ENCODE measurements at regions not wholly inside any gene's neighbourhood (a gene's known extent, or its start where the extent isn't known, plus 50 kb on each side); places are given as distances from the start of the nearest gene placed in this dataset. TPM values are rescaled to one million over a fixed set of nuclear protein-coding genes. Genes with fewer than 3 reads are reported as not detected.

DNA sequence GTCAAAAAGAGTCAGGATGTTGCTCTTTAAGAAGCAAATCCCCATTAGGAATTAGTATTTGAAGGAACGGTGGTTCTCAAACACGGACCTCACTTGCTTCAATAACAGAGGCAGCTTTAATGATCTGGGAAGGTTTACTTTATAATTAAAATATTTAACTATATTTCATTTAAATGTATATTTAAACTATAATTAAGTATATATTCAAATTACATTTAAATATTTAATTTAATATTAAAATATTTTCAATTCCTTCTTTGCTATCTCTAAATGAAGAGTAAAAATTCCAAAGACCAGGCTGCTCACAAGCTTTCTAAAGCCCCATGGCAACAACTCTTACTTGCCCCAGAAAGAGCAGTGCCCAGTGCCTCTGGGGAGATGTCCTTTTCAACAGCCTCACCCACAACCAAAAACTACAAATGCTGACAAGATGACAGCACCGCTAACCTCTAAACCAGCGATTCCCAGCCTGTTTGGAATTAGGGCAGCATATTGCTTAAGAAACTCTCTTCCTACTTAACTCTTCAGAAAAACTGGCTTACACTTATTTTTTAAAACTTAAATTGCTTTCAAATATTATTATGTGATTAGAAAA lies 62.9 kb upstream of the POU3F3 start:
- TF ChIP-seq, protein P1, sequence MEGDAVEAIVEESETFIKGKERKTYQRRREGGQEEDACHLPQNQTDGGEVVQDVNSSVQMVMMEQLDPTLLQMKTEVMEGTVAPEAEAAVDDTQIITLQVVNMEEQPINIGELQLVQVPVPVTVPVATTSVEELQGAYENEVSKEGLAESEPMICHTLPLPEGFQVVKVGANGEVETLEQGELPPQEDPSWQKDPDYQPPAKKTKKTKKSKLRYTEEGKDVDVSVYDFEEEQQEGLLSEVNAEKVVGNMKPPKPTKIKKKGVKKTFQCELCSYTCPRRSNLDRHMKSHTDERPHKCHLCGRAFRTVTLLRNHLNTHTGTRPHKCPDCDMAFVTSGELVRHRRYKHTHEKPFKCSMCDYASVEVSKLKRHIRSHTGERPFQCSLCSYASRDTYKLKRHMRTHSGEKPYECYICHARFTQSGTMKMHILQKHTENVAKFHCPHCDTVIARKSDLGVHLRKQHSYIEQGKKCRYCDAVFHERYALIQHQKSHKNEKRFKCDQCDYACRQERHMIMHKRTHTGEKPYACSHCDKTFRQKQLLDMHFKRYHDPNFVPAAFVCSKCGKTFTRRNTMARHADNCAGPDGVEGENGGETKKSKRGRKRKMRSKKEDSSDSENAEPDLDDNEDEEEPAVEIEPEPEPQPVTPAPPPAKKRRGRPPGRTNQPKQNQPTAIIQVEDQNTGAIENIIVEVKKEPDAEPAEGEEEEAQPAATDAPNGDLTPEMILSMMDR (IDR thresholded peaks at IDR 0.05; ENCODE audit: control extremely low read depth, extremely low read depth), result no peak
- H3K27ac ChIP-seq (ENCODE audit: low read depth in 1 of 2, low read length in 1 of 2), result no peak overlapping the region
- 82 to 93% methylated on average over 4 of the region's 4 CpGs for WGBS, 2 donors
- no peak overlapping the region for H3K4me3 ChIP-seq
- H3K9me3 ChIP-seq (ENCODE audit: control insufficient read depth in 4 of 4, insufficient read depth in 3 of 4, low read length in 3 of 4), result peaks cover 0 to 3% (median 0%) of the 10 kb centered on the region in 4 donors
- peaks cover 0 to 7% (median 0%) of the 10 kb centered on the region in 3 donors for H3K27me3 ChIP-seq (ENCODE audit: control insufficient read depth in 3 of 3, insufficient read depth in 3 of 3, low read length in 2 of 3)
- DNase-seq (no peak), ATAC-seq (ENCODE audit: insufficient read depth, low FRiP score) (no peak)
- no peaks in the 10 kb centered on the region for H3K4me1 ChIP-seq (ENCODE audit: control insufficient read depth in 5 of 5, insufficient read depth in 5 of 5, low read length in 5 of 5)
- H3K36me3 ChIP-seq (ENCODE audit: control insufficient read depth in 4 of 4, insufficient read depth in 4 of 4, low read length in 4 of 4), result no peaks in the 10 kb centered on the region
- H3K9ac ChIP-seq (ENCODE audit: insufficient read depth in 1 of 2, low read length in 2 of 2), result no peak overlapping the region

DNA sequence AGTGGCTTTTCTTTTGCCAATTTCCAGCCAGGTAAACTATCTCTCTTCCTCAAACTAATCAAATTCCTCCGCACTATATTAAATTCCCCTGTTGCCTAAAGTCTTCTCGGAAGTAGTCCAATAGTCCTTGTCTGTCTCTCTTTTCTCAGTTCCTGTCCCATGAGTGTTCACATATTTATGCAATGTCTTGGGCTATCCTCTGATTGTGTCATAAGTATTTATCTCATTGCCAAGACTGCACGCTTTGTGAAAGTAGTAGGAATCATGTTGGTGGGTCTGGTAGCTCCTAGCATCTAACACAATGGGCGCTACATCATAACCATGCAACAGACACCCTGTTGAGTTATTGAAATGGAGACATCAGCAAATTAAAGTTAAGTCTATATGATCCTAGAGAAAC lies 59.9 kb upstream of the POU3F3 start:
- no peaks in the 10 kb centered on the region for H3K4me1 ChIP-seq (ENCODE audit: control insufficient read depth in 5 of 5, insufficient read depth in 5 of 5, low read length in 5 of 5)
- TF ChIP-seq, protein P1 (IDR thresholded peaks at IDR 0.05; ENCODE audit: control extremely low read depth, extremely low read depth), result no peak
- H3K9me3 ChIP-seq (ENCODE audit: control insufficient read depth in 4 of 4, insufficient read depth in 3 of 4, low read length in 3 of 4), result peaks cover 0 to 3% (median 0%) of the 10 kb centered on the region in 4 donors
- no peak overlapping the region for H3K4me3 ChIP-seq
- H3K36me3 ChIP-seq (ENCODE audit: control insufficient read depth in 4 of 4, insufficient read depth in 4 of 4, low read length in 4 of 4), result no peaks in the 10 kb centered on the region
- ATAC-seq (ENCODE audit: insufficient read depth, low FRiP score), result no peak
- H3K27me3 ChIP-seq (ENCODE audit: control insufficient read depth in 3 of 3, insufficient read depth in 3 of 3, low read length in 2 of 3), result no peaks in the 10 kb centered on the region
- no peak overlapping the region for H3K9ac ChIP-seq (ENCODE audit: insufficient read depth in 1 of 2, low read length in 2 of 2)
- H3K27ac ChIP-seq (ENCODE audit: low read depth in 1 of 2, low read length in 1 of 2), result no peak overlapping the region
- 71 to 79% methylated on average over 4 of the region's 4 CpGs for WGBS, 2 donors
- DNase-seq, result no peak

DNA sequence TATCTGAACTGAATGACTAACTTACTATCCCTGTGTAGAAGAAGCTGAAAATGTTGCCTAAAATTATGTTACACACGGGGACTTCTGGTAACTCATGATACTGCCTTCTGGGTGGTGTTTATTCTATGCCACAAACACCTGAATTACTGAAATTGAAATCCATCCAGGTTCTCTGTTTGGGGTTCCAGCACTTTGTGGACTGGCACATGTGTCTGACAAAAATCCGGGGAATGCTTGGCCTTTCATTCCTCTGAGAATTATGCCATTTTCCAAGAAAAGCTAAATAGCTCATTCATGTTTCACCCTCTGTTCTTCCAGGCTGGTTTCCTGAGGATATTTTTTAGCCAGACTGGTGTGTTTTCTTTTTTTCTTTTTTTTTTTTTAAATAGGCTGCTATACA lies 59.5 kb upstream of the POU3F3 start:
- no peaks in the 10 kb centered on the region for H3K27me3 ChIP-seq (ENCODE audit: control insufficient read depth in 3 of 3, insufficient read depth in 3 of 3, low read length in 2 of 3)
- WGBS, 2 donors, result 78 to 84% methylated on average over 2 of the region's 2 CpGs
- H3K4me1 ChIP-seq (ENCODE audit: control insufficient read depth in 5 of 5, insufficient read depth in 5 of 5, low read length in 5 of 5), result no peaks in the 10 kb centered on the region
- TF ChIP-seq, protein P1 (IDR thresholded peaks at IDR 0.05; ENCODE audit: control extremely low read depth, extremely low read depth), result no peak
- no peaks in the 10 kb centered on the region for H3K36me3 ChIP-seq (ENCODE audit: control insufficient read depth in 4 of 4, insufficient read depth in 4 of 4, low read length in 4 of 4)
- no peak overlapping the region for H3K4me3 ChIP-seq
- ATAC-seq (ENCODE audit: insufficient read depth, low FRiP score) (no peak), DNase-seq (no peak)
- H3K9me3 ChIP-seq (ENCODE audit: control insufficient read depth in 4 of 4, insufficient read depth in 3 of 4, low read length in 3 of 4), result peaks cover 0 to 2% (median 0%) of the 10 kb centered on the region in 4 donors
- H3K9ac ChIP-seq (ENCODE audit: insufficient read depth in 1 of 2, low read length in 2 of 2), result no peak overlapping the region
- H3K27ac ChIP-seq (ENCODE audit: low read depth in 1 of 2, low read length in 1 of 2), result no peak overlapping the region

Small RNA genes in the stretch of these regions (small RNA-seq; reads per million reads assigned to genes)
- gene RF00139 (ENCODE audit: low replicate concordance) (not detected), gene RF02091 (ENCODE audit: low replicate concordance) (not detected)
